ENCODE measurements at regions not wholly inside any gene's neighbourhood (a gene's known extent, or its start where the extent isn't known, plus 50 kb on each side); places are given as distances from the start of the nearest gene placed in this dataset.

DNA sequence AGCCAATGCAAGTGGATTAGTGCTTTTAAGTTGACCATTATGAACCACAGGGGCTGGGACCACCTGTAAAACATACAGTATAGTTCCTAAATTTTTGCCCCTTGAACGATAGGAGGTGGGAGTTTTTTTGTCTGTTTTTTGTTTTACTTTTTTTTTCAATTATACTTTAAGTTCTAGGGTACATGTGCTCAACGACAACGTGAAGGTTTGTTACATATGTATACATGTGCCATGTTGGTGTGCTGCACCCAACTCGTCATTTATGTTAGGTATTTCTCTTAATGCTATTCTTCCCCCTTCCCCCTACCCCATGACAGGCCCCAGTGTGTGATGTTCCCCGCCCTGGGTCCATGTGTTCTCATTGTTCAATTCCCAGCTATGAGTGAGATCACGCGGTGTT is 1797.9 kb upstream of the PIK3C3 start:
- TF ChIP-seq, protein P1, sequence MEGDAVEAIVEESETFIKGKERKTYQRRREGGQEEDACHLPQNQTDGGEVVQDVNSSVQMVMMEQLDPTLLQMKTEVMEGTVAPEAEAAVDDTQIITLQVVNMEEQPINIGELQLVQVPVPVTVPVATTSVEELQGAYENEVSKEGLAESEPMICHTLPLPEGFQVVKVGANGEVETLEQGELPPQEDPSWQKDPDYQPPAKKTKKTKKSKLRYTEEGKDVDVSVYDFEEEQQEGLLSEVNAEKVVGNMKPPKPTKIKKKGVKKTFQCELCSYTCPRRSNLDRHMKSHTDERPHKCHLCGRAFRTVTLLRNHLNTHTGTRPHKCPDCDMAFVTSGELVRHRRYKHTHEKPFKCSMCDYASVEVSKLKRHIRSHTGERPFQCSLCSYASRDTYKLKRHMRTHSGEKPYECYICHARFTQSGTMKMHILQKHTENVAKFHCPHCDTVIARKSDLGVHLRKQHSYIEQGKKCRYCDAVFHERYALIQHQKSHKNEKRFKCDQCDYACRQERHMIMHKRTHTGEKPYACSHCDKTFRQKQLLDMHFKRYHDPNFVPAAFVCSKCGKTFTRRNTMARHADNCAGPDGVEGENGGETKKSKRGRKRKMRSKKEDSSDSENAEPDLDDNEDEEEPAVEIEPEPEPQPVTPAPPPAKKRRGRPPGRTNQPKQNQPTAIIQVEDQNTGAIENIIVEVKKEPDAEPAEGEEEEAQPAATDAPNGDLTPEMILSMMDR (conservative IDR thresholded peaks at IDR 0.05; ENCODE audit: low read depth, low read length): no peak
- no peak for TF ChIP-seq EZH2 (IDR thresholded peaks at IDR 0.05; ENCODE audit: low read length, unreplicated experiment)
